Esophagus (tissue), 2 donors: ENCODE measurements at regions not wholly inside any gene's neighbourhood (a gene's known extent, or its start where the extent isn't known, plus 50 kb on each side); places are given as distances from the start of the nearest gene placed in this dataset.

Source experiments
- H3K27ac ChIP-seq, 2 donors: one replicate each; pipeline ENCODE4 v1.5.1; 2013; ENCODE audit warnings: low read depth in 2 of 2, mild to moderate bottlenecking in 2 of 2, inconsistent platforms in 1 of 2, low read length in 1 of 2, moderate library complexity in 1 of 2
- H3K27me3 ChIP-seq, 2 donors: one replicate each; pipeline ENCODE4 v1.6.1; 2013; ENCODE audit warnings: low read length in 2 of 2, control low read depth in 1 of 2, mild to moderate bottlenecking in 1 of 2; ENCODE audit not compliant: insufficient read depth in 2 of 2, control insufficient read depth in 1 of 2
- H3K36me3 ChIP-seq, 2 donors: one replicate each; pipeline ENCODE4 v1.6.1; 2013; ENCODE audit warnings: low read length in 1 of 2; ENCODE audit not compliant: control insufficient read depth in 2 of 2, insufficient read depth in 2 of 2
- H3K4me1 ChIP-seq, 2 donors: one replicate each; pipeline ENCODE4 v1.6.1; 2013; ENCODE audit warnings: low read length in 1 of 2; ENCODE audit not compliant: control insufficient read depth in 2 of 2, insufficient read depth in 2 of 2
- H3K4me3 ChIP-seq, 2 donors: one replicate each; pipeline ENCODE4 v1.5.1; 2013; ENCODE audit warnings: low read length in 2 of 2, mild to moderate bottlenecking in 2 of 2, low read depth in 1 of 2, moderate library complexity in 1 of 2
- H3K9me3 ChIP-seq, 2 donors: one replicate each; pipeline ENCODE4 v1.6.1; 2013; ENCODE audit warnings: mild to moderate bottlenecking in 2 of 2, low read depth in 1 of 2, low read length in 1 of 2, moderate library complexity in 1 of 2; ENCODE audit not compliant: control insufficient read depth in 2 of 2, insufficient read depth in 1 of 2
- WGBS, 2 donors: extraction: QIAGEN DNeasy Blood & Tissue Kit; methylation state at CpG; one replicate each; pipeline ENCODE4 v1.1.7; 2013; 5-methylcytosine and 5-hydroxymethylcytosine counted together
- donor health status: healthy with polysubstance abuse.
- donor health status: Bipolar disorder and iron deficiency.

DNA sequence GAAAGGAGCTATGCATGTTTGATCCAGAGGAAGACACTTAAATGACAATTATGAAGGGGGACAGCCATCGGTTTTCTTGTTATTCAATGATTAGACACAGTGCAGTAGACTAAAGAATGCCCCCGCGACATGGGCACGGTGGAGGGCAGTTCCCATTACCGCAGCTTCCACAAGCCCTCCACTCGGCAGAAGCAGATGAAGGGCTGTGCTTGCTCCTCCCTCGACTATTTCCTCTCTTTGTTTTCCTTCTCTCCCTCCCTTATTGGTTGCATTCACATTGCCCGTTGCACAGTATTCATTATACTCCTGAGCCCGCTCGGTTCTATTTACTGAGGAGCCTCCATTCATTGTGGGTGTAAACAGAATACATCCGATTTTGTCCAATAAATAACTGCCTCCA lies 138.8 kb upstream of the RASSF8 start:
- no peaks in the 10 kb centered on the region for H3K36me3 ChIP-seq
- H3K27ac ChIP-seq, result no peak overlapping the region
- H3K4me3 ChIP-seq, result no peak overlapping the region
- no peaks in the 10 kb centered on the region for H3K4me1 ChIP-seq
- H3K9me3 ChIP-seq, result no peaks in the 10 kb centered on the region
- H3K27me3 ChIP-seq, result no peaks in the 10 kb centered on the region
- WGBS, 2 donors, result 72 to 76% methylated on average over 11 of the region's 11 CpGs

DNA sequence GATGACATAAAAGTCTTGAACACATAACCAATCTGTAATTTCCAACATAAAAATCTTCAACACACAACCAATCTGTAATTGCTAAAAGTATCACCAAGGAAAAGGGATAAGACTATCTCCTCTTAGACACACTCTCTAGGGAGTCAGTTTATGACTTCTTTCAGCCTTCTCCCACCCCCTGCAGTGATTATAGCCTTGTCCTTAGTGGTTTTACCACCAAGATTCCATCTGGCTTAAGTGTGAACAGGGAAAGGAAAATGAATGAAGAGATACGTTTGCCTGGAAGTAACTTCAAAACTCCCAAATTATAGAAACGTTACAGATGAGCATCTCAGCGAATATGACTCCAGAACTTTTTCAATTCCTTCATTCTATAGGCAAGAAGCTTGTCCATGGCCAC lies 136.2 kb upstream of the RASSF8 start:
- H3K4me3 ChIP-seq, result no peak overlapping the region
- H3K4me1 ChIP-seq, result no peaks in the 10 kb centered on the region
- H3K9me3 ChIP-seq, result no peaks in the 10 kb centered on the region
- no peak overlapping the region for H3K27ac ChIP-seq
- no peaks in the 10 kb centered on the region for H3K36me3 ChIP-seq
- WGBS, 2 donors, result 87 to 88% methylated on average over 3 of the region's 3 CpGs
- H3K27me3 ChIP-seq, result no peaks in the 10 kb centered on the region

DNA sequence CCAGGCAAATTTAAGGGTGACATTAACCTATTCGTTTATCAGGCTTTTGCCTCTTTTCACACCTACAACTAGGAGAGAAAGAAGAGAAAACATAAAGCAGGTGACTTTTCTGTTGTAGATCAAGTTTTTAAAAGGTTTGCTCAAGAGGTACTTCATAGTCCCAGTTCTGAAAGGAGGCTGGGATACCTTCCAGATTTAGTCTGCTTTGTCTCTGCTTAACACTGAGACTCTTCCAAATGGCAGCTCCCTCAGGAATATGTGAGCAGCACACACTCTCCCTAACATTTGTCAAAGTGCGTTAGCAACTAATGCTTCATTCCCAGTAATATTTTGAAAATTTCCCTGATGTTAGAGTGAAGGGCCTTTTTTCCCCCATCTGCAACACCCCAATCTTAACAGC lies 133.7 kb upstream of the RASSF8 start:
- H3K4me1 ChIP-seq, result no peaks in the 10 kb centered on the region
- H3K27me3 ChIP-seq, result no peaks in the 10 kb centered on the region
- no peaks in the 10 kb centered on the region for H3K36me3 ChIP-seq
- H3K9me3 ChIP-seq, result no peaks in the 10 kb centered on the region
- H3K27ac ChIP-seq, result no peak overlapping the region
- H3K4me3 ChIP-seq, result no peak overlapping the region
- WGBS, 2 donors, result 60 to 71% methylated on average over 2 of the region's 2 CpGs

DNA sequence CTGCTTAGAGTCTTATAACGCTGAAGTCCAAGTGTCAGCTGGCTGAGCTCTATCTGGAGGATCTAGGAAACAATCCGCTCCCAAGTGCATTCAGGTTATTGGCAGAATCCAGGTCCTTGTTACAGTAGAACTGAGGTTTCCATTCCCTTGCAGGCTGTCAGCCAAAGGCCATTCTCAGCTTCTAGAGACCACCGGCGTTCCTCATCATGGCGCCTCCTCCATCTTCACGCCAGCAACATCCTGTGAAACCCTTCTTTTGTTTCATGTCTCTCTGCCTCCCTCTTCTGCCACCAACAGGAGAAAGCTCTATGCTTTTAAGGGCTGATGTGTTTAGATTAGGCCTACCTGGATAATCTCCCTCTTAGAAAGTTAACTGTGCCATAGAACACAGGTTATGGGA lies 133.0 kb upstream of the RASSF8 start:
- 88 to 90% methylated on average over 6 of the region's 6 CpGs for WGBS, 2 donors
- no peak overlapping the region for H3K4me3 ChIP-seq
- no peaks in the 10 kb centered on the region for H3K9me3 ChIP-seq
- no peaks in the 10 kb centered on the region for H3K4me1 ChIP-seq
- H3K27ac ChIP-seq, result no peak overlapping the region
- no peaks in the 10 kb centered on the region for H3K27me3 ChIP-seq
- H3K36me3 ChIP-seq, result no peaks in the 10 kb centered on the region

DNA sequence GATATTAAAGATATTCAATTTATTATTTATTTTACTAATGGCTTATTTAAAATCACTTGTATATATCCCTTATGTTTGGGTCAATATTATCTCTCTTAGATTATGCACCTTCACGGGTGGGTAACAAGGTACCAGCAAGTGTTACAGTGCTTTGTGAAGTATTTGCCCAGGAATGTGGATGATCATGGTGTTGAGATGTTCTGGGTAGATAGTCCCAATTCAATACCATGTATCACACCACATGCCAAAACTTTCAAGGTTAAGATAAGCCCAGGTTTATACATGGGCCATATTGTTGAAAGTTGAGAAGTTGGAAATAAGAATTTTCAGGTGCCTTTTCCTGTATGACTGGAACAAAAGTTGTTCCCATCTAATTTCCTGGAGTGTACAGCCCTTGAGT lies 131.3 kb upstream of the RASSF8 start:
- no peak overlapping the region for H3K4me3 ChIP-seq
- WGBS, 2 donors, result 86 to 97% methylated on average over 1 of the region's 1 CpG
- H3K27me3 ChIP-seq, result no peaks in the 10 kb centered on the region
- H3K4me1 ChIP-seq, result no peaks in the 10 kb centered on the region
- no peaks in the 10 kb centered on the region for H3K9me3 ChIP-seq
- no peak overlapping the region for H3K27ac ChIP-seq
- H3K36me3 ChIP-seq, result no peaks in the 10 kb centered on the region

DNA sequence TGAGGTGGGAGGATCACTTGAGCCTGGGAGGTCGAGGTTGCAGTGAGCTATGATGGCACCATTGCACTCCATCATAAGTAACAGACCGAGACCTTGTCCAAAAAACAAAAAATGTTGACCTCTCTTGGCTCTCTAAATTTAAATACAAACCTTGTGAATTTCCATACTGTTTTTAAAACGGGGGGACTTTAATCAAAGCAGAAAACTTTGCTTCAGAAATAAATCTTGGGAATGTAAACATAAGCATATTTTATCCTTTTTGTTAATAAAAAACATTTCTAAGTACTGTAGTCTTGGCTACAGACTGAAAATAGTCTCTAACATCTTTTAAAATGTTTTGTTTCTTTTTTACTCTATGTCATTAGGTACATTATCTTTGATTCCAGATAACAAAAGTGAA lies 130.7 kb upstream of the RASSF8 start:
- Histone ChIP-seq H3K27me3 (no peaks in the 10 kb centered on the region), H3K4me3 (no peak overlapping the region), H3K27ac (no peak overlapping the region), H3K9me3 (no peaks in the 10 kb centered on the region), H3K4me1 (no peaks in the 10 kb centered on the region), H3K36me3 (no peaks in the 10 kb centered on the region)
- WGBS, 2 donors, result 55 to 60% methylated on average over 3 of the region's 3 CpGs

DNA sequence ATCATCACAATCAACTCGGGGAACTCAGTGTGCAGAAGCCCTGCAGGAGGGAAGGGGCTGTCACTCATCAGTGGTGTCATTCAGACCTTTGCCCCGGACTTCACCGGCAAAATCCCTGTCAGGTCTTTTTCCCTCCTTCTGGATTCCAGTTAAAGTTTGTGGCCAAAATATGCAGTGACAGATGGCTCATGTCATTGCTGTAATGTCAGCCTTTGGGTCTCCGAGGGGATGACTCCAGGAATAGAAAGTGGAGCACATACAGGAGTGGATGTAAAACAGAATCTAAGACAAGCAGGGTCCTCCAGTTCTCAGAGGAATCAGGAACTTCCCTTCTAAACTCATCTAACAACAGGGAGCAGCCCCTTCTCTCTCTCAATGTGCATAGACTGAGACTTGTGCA lies 130.3 kb upstream of the RASSF8 start:
- Histone ChIP-seq H3K4me1 (no peaks in the 10 kb centered on the region), H3K36me3 (no peaks in the 10 kb centered on the region), H3K9me3 (no peaks in the 10 kb centered on the region), H3K4me3 (no peak overlapping the region), H3K27me3 (no peaks in the 10 kb centered on the region), H3K27ac (no peak overlapping the region)
- WGBS, 2 donors, result 49 to 54% methylated on average over 4 of the region's 4 CpGs

DNA sequence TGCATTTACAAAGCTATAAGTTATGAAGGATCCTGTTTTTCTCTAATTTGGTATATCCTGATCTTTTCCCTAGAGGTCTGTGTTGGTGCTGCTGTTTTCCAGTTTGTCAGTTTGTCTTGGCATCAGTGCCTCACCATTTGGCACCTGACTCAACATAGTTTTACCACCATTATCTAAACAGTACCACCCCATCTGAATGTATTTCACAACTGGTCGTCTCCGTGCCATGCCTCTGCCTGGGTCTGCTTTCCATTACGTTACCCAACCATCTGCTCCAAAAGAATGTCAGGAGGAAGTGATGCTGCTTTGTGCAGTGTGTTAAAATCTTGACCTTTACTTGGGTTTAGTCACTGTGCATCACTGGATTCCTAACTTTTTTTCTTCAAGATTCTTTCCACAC lies 129.3 kb upstream of the RASSF8 start:
- H3K27me3 ChIP-seq, result no peaks in the 10 kb centered on the region
- no peaks in the 10 kb centered on the region for H3K4me1 ChIP-seq
- H3K4me3 ChIP-seq, result no peak overlapping the region
- WGBS, 2 donors, result 44 to 53% methylated on average over 3 of the region's 3 CpGs
- H3K9me3 ChIP-seq, result no peaks in the 10 kb centered on the region
- H3K36me3 ChIP-seq, result no peaks in the 10 kb centered on the region
- no peak overlapping the region for H3K27ac ChIP-seq

DNA sequence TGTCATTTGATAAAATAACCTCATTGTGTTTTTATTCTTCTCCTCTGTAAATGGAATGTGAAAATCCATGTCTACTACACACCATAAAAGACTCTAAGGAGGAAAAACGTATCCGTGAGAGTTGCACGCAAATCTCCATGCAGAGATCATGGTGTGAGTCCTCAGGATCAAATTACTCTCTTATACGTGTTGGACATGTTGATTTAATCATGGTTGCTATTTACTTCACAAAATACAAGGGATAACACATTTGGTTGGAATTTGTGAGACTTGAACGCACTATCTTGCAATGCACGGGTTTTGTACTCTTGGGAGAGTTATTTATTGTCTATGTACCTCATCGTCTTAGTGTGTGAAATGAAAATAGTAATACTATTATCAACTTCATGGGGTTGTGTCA lies 128.0 kb upstream of the RASSF8 start:
- WGBS, 2 donors, result 82% methylated on average over 7 of the region's 7 CpGs
- H3K27ac ChIP-seq, result no peak overlapping the region

DNA sequence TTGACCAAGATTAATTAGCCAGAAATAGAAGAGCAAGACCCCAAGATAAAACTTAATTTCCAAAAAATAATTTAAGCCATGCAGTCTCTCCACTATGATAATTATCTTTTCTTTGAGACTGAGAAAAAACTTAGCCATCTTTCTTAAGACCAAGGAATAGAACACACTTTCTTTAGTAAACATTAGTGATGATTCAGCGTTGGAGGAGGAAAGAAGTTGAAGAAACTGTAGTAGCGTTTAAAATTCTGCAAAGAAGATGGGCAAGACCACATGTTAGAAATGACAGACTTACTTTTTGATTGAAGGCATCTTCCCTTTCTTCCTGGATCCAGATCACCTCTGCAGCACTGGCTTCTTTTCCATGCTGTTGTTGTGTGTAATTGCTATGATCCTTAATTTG lies 124.8 kb upstream of the RASSF8 start:
- Histone ChIP-seq H3K27ac (no peak overlapping the region), H3K27me3 (no peaks in the 10 kb centered on the region), H3K4me3 (no peak overlapping the region), H3K36me3 (no peaks in the 10 kb centered on the region), H3K4me1 (no peaks in the 10 kb centered on the region), H3K9me3 (no peaks in the 10 kb centered on the region)
- WGBS, 2 donors, result 72 to 85% methylated on average over 2 of the region's 2 CpGs

More for the DNA sequence above, 128.0 kb upstream of the RASSF8 start:
- Histone ChIP-seq H3K4me1 (no peaks in the 10 kb centered on the region), H3K4me3 (no peak overlapping the region), H3K9me3 (no peaks in the 10 kb centered on the region), H3K27me3 (no peaks in the 10 kb centered on the region), H3K36me3 (no peaks in the 10 kb centered on the region)
